NOMO-1 (cell line): ENCODE measurements at regions not wholly inside any gene's neighbourhood (a gene's known extent, or its start where the extent isn't known, plus 50 kb on each side); places are given as distances from the start of the nearest gene placed in this dataset.

Experiments used
- DNase-seq, 2 experiments: peaks; one replicate each; lab custom pipeline; 2025; ENCODE audit not compliant: unreplicated experiment in 2 of 2; lab: John Stamatoyannopoulos, UW

- DNase-seq, result peak in 1 of 2 experiments; percentile 69
These were observed 69.1 kb downstream of the OTP start for GRCh38 chr5:77569409-77569808.

GRCh38 chr5:77568555-77568954 is 70.0 kb downstream of the OTP start:
- no peak for DNase-seq

- peak; percentile 53 to 69 for DNase-seq
These were observed 70.4 kb downstream of the OTP start for GRCh38 chr5:77568082-77568481.

GRCh38 chr5:77563475-77563874 is 71.4 kb upstream of the WDR41 start:
- no peak for DNase-seq

GRCh38 chr5:77561965-77562364 is 69.8 kb upstream of the WDR41 start:
- no peak for DNase-seq

GRCh38 chr5:77560677-77561263 is 68.7 kb upstream of the WDR41 start:
- peak in 1 of 2 experiments; percentile 70 for DNase-seq

- no peak for DNase-seq
These were observed 66.2 kb upstream of the WDR41 start for GRCh38 chr5:77558266-77558665.

GRCh38 chr5:77550406-77550805 is 58.3 kb upstream of the WDR41 start:
- no peak for DNase-seq

GRCh38 chr5:77545285-77545684 is 53.2 kb upstream of the WDR41 start:
- no peak for DNase-seq
